T-cell (primary cell): ENCODE measurements at regions not wholly inside any gene's neighbourhood (a gene's known extent, or its start where the extent isn't known, plus 50 kb on each side); places are given as distances from the start of the nearest gene placed in this dataset.

ENCODE experiments used
- ATAC-seq, 4 experiments: fragments of 200-7000 bp in 3 of 4; fragments of 150-1000 bp in 1 of 4; cut with Tn5 transposase; replicated peaks in 1 of 4; 1 replicate in 3 of 4; 2 replicates in 1 of 4; pipeline ENCODE4 v1.10.0; 2021; ENCODE audit warnings: moderate library complexity in 3 of 4, mild to moderate bottlenecking in 2 of 4, moderate number of reproducible peaks in 1 of 4
- CTCF ChIA-PET, 2 donors: fragments of 300-600 bp; sonication (Branson Sonifier 250); formaldehyde crosslinking; loops; one replicate each; lab custom pipeline; 2022; ENCODE audit warnings: antibody characterized with exemption in 2 of 2; lab: Charles Lee
- POLR2A ChIA-PET, 2 donors: fragments of 300-600 bp; sonication (Branson Sonifier 250); formaldehyde crosslinking; loops; one replicate each; lab custom pipeline; 2022; ENCODE audit warnings: antibody characterized with exemption in 2 of 2; lab: Charles Lee
- DNase-seq, 35 experiments: peaks; one replicate each; pipeline versions ENCODE4 v3.0.0 to v3.0.0-alpha.2; 2013 to 2023
- H3K27ac ChIP-seq: one replicate; pipeline ENCODE4 v1.5.1; 2013; ENCODE audit warnings: low read length
- H3K27me3 ChIP-seq, 2 experiments: replicated peaks in 1 of 2; 1 replicate in 1 of 2; 2 replicates in 1 of 2; pipeline versions ENCODE4 v1.6.1 to v1.7.0; 2013; ENCODE audit warnings: low read length in 1 of 2, mixed read lengths in 1 of 2; ENCODE audit not compliant: control insufficient read depth in 2 of 2, insufficient read depth in 2 of 2; ENCODE audit errors: extremely low read depth in 1 of 2
- H3K36me3 ChIP-seq, 2 donors: 1 replicate in 1 of 2; 2 replicates in 1 of 2; pipeline versions ENCODE4 v1.6.1 to v1.7.0; 2013; ENCODE audit warnings: low read length in 1 of 2; ENCODE audit not compliant: control insufficient read depth in 2 of 2, insufficient read depth in 1 of 2; ENCODE audit errors: extremely low read depth in 1 of 2
- H3K4me1 ChIP-seq, 2 experiments: 1 replicate in 1 of 2; 2 replicates in 1 of 2; pipeline versions ENCODE4 v1.6.1 to v1.7.0; 2013; ENCODE audit warnings: low read length in 2 of 2, mixed read lengths in 1 of 2; ENCODE audit not compliant: insufficient read depth in 2 of 2, control insufficient read depth in 1 of 2; ENCODE audit errors: extremely low read depth in 1 of 2
- H3K4me3 ChIP-seq, 2 donors: 1 replicate in 1 of 2; 2 replicates in 1 of 2; pipeline versions ENCODE4 v1.5.1 to v1.7.0; 2013; ENCODE audit warnings: mild to moderate bottlenecking in 2 of 2, low read length in 1 of 2, moderate library complexity in 1 of 2; ENCODE audit not compliant: control insufficient read depth in 1 of 2; ENCODE audit errors: extremely low read depth in 1 of 2
- H3K9me3 ChIP-seq: 2 replicates; pipeline ENCODE4 v1.7.0; 2013
- H3K27ac Mint-ChIP-seq, 2 donors: one replicate each; pipeline ENCODE4 v1.8.0; 2020 to 2021; ENCODE audit warnings: mild to moderate bottlenecking in 2 of 2, mixed read lengths in 2 of 2
- H3K27me3 Mint-ChIP-seq, 2 donors: one replicate each; pipeline ENCODE4 v1.8.0; 2021 to 2022; ENCODE audit warnings: mixed read lengths in 2 of 2
- H3K36me3 Mint-ChIP-seq: one replicate; pipeline ENCODE4 v1.8.0; 2021; ENCODE audit warnings: mixed read lengths
- H3K4me1 Mint-ChIP-seq, 3 donors: one replicate each; pipeline ENCODE4 v1.8.0; 2020 to 2022; ENCODE audit warnings: mixed read lengths in 3 of 3, mild to moderate bottlenecking in 1 of 3
- H3K4me3 Mint-ChIP-seq, 3 donors: one replicate each; pipeline ENCODE4 v1.8.0; 2020 to 2022; ENCODE audit warnings: mild to moderate bottlenecking in 3 of 3, mixed read lengths in 3 of 3, moderate library complexity in 3 of 3
- H3K9me3 Mint-ChIP-seq, 3 donors: one replicate each; pipeline ENCODE4 v1.8.0; 2020 to 2022; ENCODE audit warnings: mixed read lengths in 3 of 3
- WGBS: methylation state at CpG from one replicate; pipeline ENCODE4 v1.1.5; 2013; ENCODE audit warnings: missing lambda C conversion rate; ENCODE audit not compliant: insufficient coverage; 5-methylcytosine and 5-hydroxymethylcytosine counted together

GRCh38 chr2:66036948-66037347 is 398.0 kb upstream of the MEIS1 start:
- Histone ChIP-seq H3K4me3 (no peak overlapping the region), H3K9me3 (no peaks in the 10 kb centered on the region), H3K27ac (no peak overlapping the region), H3K36me3 (no peaks in the 10 kb centered on the region), H3K4me1 (no peaks in the 10 kb centered on the region), H3K27me3 (no peaks in the 10 kb centered on the region)
- no peak overlapping the region for H3K4me3 Mint-ChIP-seq
- no peak overlapping the region for H3K27ac Mint-ChIP-seq
- ATAC-seq, result no peak
- H3K27me3 Mint-ChIP-seq, result peaks cover 4 to 8% of the 10 kb centered on the region in 2 donors
- no peaks in the 10 kb centered on the region for H3K4me1 Mint-ChIP-seq
- H3K9me3 Mint-ChIP-seq, result peaks cover 0 to 4% (median 0%) of the 10 kb centered on the region in 3 donors
- WGBS, result 100% methylated on average over 1 of the region's 1 CpG
- no peaks in the 10 kb centered on the region for H3K36me3 Mint-ChIP-seq
- DNase-seq, result no peak
- CTCF ChIA-PET, result no interaction called here
- POLR2A ChIA-PET, result no interaction called here

- no peaks in the 10 kb centered on the region for H3K36me3 ChIP-seq
- DNase-seq, result no peak
- ATAC-seq, result no peak
- no peak overlapping the region for H3K27ac ChIP-seq
- no peaks in the 10 kb centered on the region for H3K4me1 ChIP-seq
- ChIA-PET POLR2A (no interaction called here), CTCF (no interaction called here)
- no peak overlapping the region for H3K4me3 Mint-ChIP-seq
- H3K9me3 Mint-ChIP-seq, result peaks cover 0 to 10% (median 4%) of the 10 kb centered on the region in 3 donors
- no peaks in the 10 kb centered on the region for H3K36me3 Mint-ChIP-seq
- H3K4me3 ChIP-seq, result no peak overlapping the region
- H3K9me3 ChIP-seq, result no peaks in the 10 kb centered on the region
- no peak overlapping the region for H3K27ac Mint-ChIP-seq
- no peaks in the 10 kb centered on the region for H3K4me1 Mint-ChIP-seq
- H3K27me3 Mint-ChIP-seq, result peaks cover 4 to 6% of the 10 kb centered on the region in 2 donors
- H3K27me3 ChIP-seq, result no peaks in the 10 kb centered on the region
These were observed 400.5 kb upstream of the MEIS1 start for GRCh38 chr2:66034467-66034866.

- no CpG with 5 or more reads among the region's 1 CpG for WGBS
- Mint-ChIP-seq H3K27ac (no peak overlapping the region), H3K36me3 (no peaks in the 10 kb centered on the region), H3K4me1 (no peaks in the 10 kb centered on the region), H3K27me3 (peaks cover under 1 to 3% of the 10 kb centered on the region in 2 donors), H3K9me3 (peaks cover 0 to 16% (median 10%) of the 10 kb centered on the region in 3 donors), H3K4me3 (no peak overlapping the region)
- DNase-seq, result no peak
- ATAC-seq, result no peak
- no peaks in the 10 kb centered on the region for H3K36me3 ChIP-seq
- H3K4me1 ChIP-seq, result no peaks in the 10 kb centered on the region
- no peaks in the 10 kb centered on the region for H3K27me3 ChIP-seq
- no peak overlapping the region for H3K4me3 ChIP-seq
- POLR2A ChIA-PET, result no interaction called here
- H3K27ac ChIP-seq, result no peak overlapping the region
- H3K9me3 ChIP-seq, result no peaks in the 10 kb centered on the region
- CTCF ChIA-PET, result no interaction called here
These were observed 402.6 kb upstream of the MEIS1 start for GRCh38 chr2:66032226-66032775.

GRCh38 chr2:66031236-66031635 is 403.7 kb upstream of the MEIS1 start:
- CTCF ChIA-PET, result no interaction called here

GRCh38 chr2:66030553-66030952 is 404.4 kb upstream of the MEIS1 start:
- Mint-ChIP-seq H3K9me3 (peaks cover 0 to 19% (median 6%) of the 10 kb centered on the region in 3 donors), H3K27ac (no peak overlapping the region), H3K27me3 (peaks cover 4 to 6% of the 10 kb centered on the region in 2 donors), H3K36me3 (no peaks in the 10 kb centered on the region), H3K4me1 (no peaks in the 10 kb centered on the region), H3K4me3 (no peak overlapping the region)
- Histone ChIP-seq H3K4me1 (no peaks in the 10 kb centered on the region), H3K9me3 (no peaks in the 10 kb centered on the region), H3K27ac (no peak overlapping the region), H3K36me3 (no peaks in the 10 kb centered on the region), H3K27me3 (peaks cover 0 to 2% of the 10 kb centered on the region in 2 experiments), H3K4me3 (no peak overlapping the region)
- no CpG with 5 or more reads among the region's 1 CpG for WGBS
- ChIA-PET POLR2A (no interaction called here), CTCF (no interaction called here)
- DNase-seq (no peak), ATAC-seq (no peak)

More at GRCh38 chr2:66031236-66031635, 403.7 kb upstream of the MEIS1 start:
- Histone ChIP-seq H3K36me3 (no peaks in the 10 kb centered on the region), H3K4me1 (no peaks in the 10 kb centered on the region), H3K9me3 (no peaks in the 10 kb centered on the region), H3K4me3 (no peak overlapping the region), H3K27ac (no peak overlapping the region), H3K27me3 (no peaks in the 10 kb centered on the region)
- no peak for DNase-seq
- no peak overlapping the region for H3K27ac Mint-ChIP-seq
- H3K9me3 Mint-ChIP-seq, result peaks cover 0 to 19% (median 6%) of the 10 kb centered on the region in 3 donors
- H3K27me3 Mint-ChIP-seq, result peaks cover 0 to under 1% of the 10 kb centered on the region in 2 donors
- no peak for ATAC-seq
- WGBS, result 71% methylated on average over 4 of the region's 4 CpGs
- POLR2A ChIA-PET, result no interaction called here
- no peaks in the 10 kb centered on the region for H3K36me3 Mint-ChIP-seq
- H3K4me1 Mint-ChIP-seq, result no peaks in the 10 kb centered on the region
- no peak overlapping the region for H3K4me3 Mint-ChIP-seq

- no peak for DNase-seq
- ATAC-seq, result no peak
- 80% methylated on average over 5 of the region's 6 CpGs for WGBS
- H3K27ac Mint-ChIP-seq, result no peak overlapping the region
- H3K4me1 Mint-ChIP-seq, result no peaks in the 10 kb centered on the region
- no peaks in the 10 kb centered on the region for H3K9me3 ChIP-seq
- H3K27me3 Mint-ChIP-seq, result peaks cover 4 to 6% of the 10 kb centered on the region in 2 donors
- H3K27ac ChIP-seq, result no peak overlapping the region
- H3K9me3 Mint-ChIP-seq, result peaks cover 2 to 11% (median 5%) of the 10 kb centered on the region in 3 donors
- H3K36me3 Mint-ChIP-seq, result no peaks in the 10 kb centered on the region
- peaks cover 0 to 2% of the 10 kb centered on the region in 2 experiments for H3K27me3 ChIP-seq
- H3K4me1 ChIP-seq, result no peaks in the 10 kb centered on the region
- H3K36me3 ChIP-seq, result no peaks in the 10 kb centered on the region
- CTCF ChIA-PET, result no interaction called here
- no peak overlapping the region for H3K4me3 ChIP-seq
- POLR2A ChIA-PET, result no interaction called here
- no peak overlapping the region for H3K4me3 Mint-ChIP-seq
These were observed 410.5 kb upstream of the MEIS1 start for GRCh38 chr2:66024391-66024790.

- no peak for DNase-seq
- H3K36me3 Mint-ChIP-seq, result no peaks in the 10 kb centered on the region
- no peak overlapping the region for H3K27ac ChIP-seq
- peaks cover 0 to 2% of the 10 kb centered on the region in 2 experiments for H3K27me3 ChIP-seq
- no peaks in the 10 kb centered on the region for H3K36me3 ChIP-seq
- no peak overlapping the region for H3K4me3 Mint-ChIP-seq
- 20% methylated on average over 1 of the region's 1 CpG for WGBS
- CTCF ChIA-PET, result no interaction called here
- POLR2A ChIA-PET, result no interaction called here
- H3K4me3 ChIP-seq, result no peak overlapping the region
- H3K4me1 Mint-ChIP-seq, result no peaks in the 10 kb centered on the region
- no peaks in the 10 kb centered on the region for H3K4me1 ChIP-seq
- no peak overlapping the region for H3K27ac Mint-ChIP-seq
- H3K9me3 Mint-ChIP-seq, result peaks cover 0 to 13% (median 2%) of the 10 kb centered on the region in 3 donors
- peaks cover 4 to 10% of the 10 kb centered on the region in 2 donors for H3K27me3 Mint-ChIP-seq
- H3K9me3 ChIP-seq, result no peaks in the 10 kb centered on the region
- no peak for ATAC-seq
These were observed 413.6 kb upstream of the MEIS1 start for GRCh38 chr2:66021296-66021695.
